HG03354 (cell line): ENCODE measurements at regions not wholly inside any gene's neighbourhood (a gene's known extent, or its start where the extent isn't known, plus 50 kb on each side); places are given as distances from the start of the nearest gene placed in this dataset.
"Not testable (repeated sequence)": the region's sequence is repeated elsewhere in the genome, so short reads cannot be mapped to it uniquely, and the experiment has no call there.

ENCODE experiments used
- ATAC-seq: cut with Tn5 transposase; IDR thresholded peaks from one replicate; pipeline ENCODE4 v1.9.1; 2021; ENCODE audit warnings: mild to moderate bottlenecking; ENCODE audit not compliant: unreplicated experiment, poor library complexity, severe bottlenecking

GRCh38 chr6:14380901-14381828, 263.6 kb downstream of the CD83 start:
- no peak for ATAC-seq

GRCh38 chr6:14381829-14382677, 264.5 kb downstream of the CD83 start:
- peak; percentile 66 for ATAC-seq

GRCh38 chr6:14382678-14383236, 265.2 kb downstream of the CD83 start:
- ATAC-seq, result no peak

GRCh38 chr6:14383393-14384174, 266.0 kb downstream of the CD83 start:
- ATAC-seq, result no peak

GRCh38 chr6:14384175-14384949, 266.8 kb downstream of the CD83 start:
- ATAC-seq, result no peak

- ATAC-seq, result no peak
These were observed 268.7 kb downstream of the CD83 start for GRCh38 chr6:14386263-14386662.

- peak; percentile 56 for ATAC-seq
These were observed 269.1 kb downstream of the CD83 start for GRCh38 chr6:14386668-14387067.

GRCh38 chr6:14388371-14388770, 270.8 kb downstream of the CD83 start:
- ATAC-seq, result no peak

- not testable (repeated sequence) for ATAC-seq
These were observed 272.2 kb downstream of the CD83 start for GRCh38 chr6:14389776-14390175.

- ATAC-seq, result no peak
These were observed 273.2 kb downstream of the CD83 start for GRCh38 chr6:14390805-14391204.

GRCh38 chr6:14393910-14394309, 276.3 kb downstream of the CD83 start:
- no peak for ATAC-seq

- no peak for ATAC-seq
These were observed 278.8 kb downstream of the CD83 start for GRCh38 chr6:14396392-14396791.

- ATAC-seq, result no peak
These were observed 279.4 kb downstream of the CD83 start for GRCh38 chr6:14396826-14397517.

- no peak for ATAC-seq
These were observed 279.9 kb downstream of the CD83 start for GRCh38 chr6:14397518-14397901.

- ATAC-seq, result no peak
These were observed 281.4 kb downstream of the CD83 start for GRCh38 chr6:14398953-14399352.

GRCh38 chr6:14399635-14400034, 282.1 kb downstream of the CD83 start:
- no peak for ATAC-seq

GRCh38 chr6:14401246-14401645, 283.7 kb downstream of the CD83 start:
- ATAC-seq, result no peak

- ATAC-seq, result no peak
These were observed 289.2 kb downstream of the CD83 start for GRCh38 chr6:14406614-14407331.
